SU-DHL-6 (cell line): ENCODE measurements at regions not wholly inside any gene's neighbourhood (a gene's known extent, or its start where the extent isn't known, plus 50 kb on each side); places are given as distances from the start of the nearest gene placed in this dataset.

ENCODE experiments used
- H2AFZ ChIP-seq: fragments of 200-600 bp; sonication (generic); 2 replicates; pipeline ENCODE4 v1.6.1; 2014; ENCODE audit warnings: low read depth, mild to moderate bottlenecking, moderate library complexity, mixed read lengths, antibody characterized with exemption, low read length; ENCODE audit not compliant: severe bottlenecking
- H3F3A ChIP-seq: fragments of 200-600 bp; shearing (Covaris generic); 2 replicates; pipeline ENCODE4 v1.6.0; 2016; ENCODE audit warnings: antibody characterized with exemption, mild to moderate bottlenecking; ENCODE audit not compliant: insufficient read depth
- H3K27ac ChIP-seq: fragments of 200-600 bp; sonication (generic); 2 replicates; pipeline ENCODE4 v1.5.1; 2016; ENCODE audit warnings: low read depth, mild to moderate bottlenecking, low read length, moderate library complexity, mixed read lengths
- H3K27me3 ChIP-seq: fragments of 200-600 bp; sonication (generic), shearing (Covaris generic); 2 replicates; pipeline ENCODE4 v1.6.0; 2014; ENCODE audit warnings: mild to moderate bottlenecking, low read length
- H3K36me3 ChIP-seq: fragments of 200-600 bp; sonication (generic); 2 replicates; pipeline ENCODE4 v1.6.1; 2014; ENCODE audit warnings: mild to moderate bottlenecking, low read length, mixed read lengths
- H3K4me2 ChIP-seq: fragments of 300-600, 200-600 bp; shearing (Covaris generic), sonication (generic); 2 replicates; pipeline ENCODE4 v1.6.0; 2014; ENCODE audit warnings: low read length, low read depth, mild to moderate bottlenecking; ENCODE audit not compliant: poor library complexity, severe bottlenecking
- H3K4me3 ChIP-seq: fragments of 200-600 bp; sonication (generic); 2 replicates; pipeline ENCODE4 v1.5.1; 2014; ENCODE audit warnings: antibody characterized with exemption, low read length, mild to moderate bottlenecking, mixed read lengths; ENCODE audit not compliant: insufficient read depth, poor library complexity, severe bottlenecking
- H3K79me2 ChIP-seq: fragments of 200-600 bp; sonication (generic); 2 replicates; pipeline ENCODE4 v1.6.1; 2014; ENCODE audit warnings: mild to moderate bottlenecking, low read length, moderate library complexity; ENCODE audit not compliant: insufficient read depth
- H3K9ac ChIP-seq: fragments of 200-600 bp; sonication (generic); 2 replicates; pipeline ENCODE4 v1.7.0; 2014; ENCODE audit warnings: mild to moderate bottlenecking, low read length
- H3K9me2 ChIP-seq: fragments of 200-600 bp; sonication (generic); replicated peaks from 2 replicates; pipeline ENCODE4 v1.6.1; 2014; ENCODE audit warnings: low read length; ENCODE audit not compliant: insufficient read depth
- H3K9me3 ChIP-seq: fragments of 200-600 bp; sonication (generic); 2 replicates; pipeline ENCODE4 v1.6.1; 2014; ENCODE audit warnings: low read length, mixed read lengths; ENCODE audit not compliant: insufficient read depth
- H4K20me1 ChIP-seq: fragments of 200-600 bp; sonication (generic); 2 replicates; pipeline ENCODE4 v1.6.1; 2014; ENCODE audit warnings: low read depth, mild to moderate bottlenecking, antibody characterized with exemption, low read length, moderate library complexity, mixed read lengths
- EZH2phosphoT487 ChIP-seq: fragments of 200-600 bp; sonication (generic), shearing (Covaris generic); conservative IDR thresholded peaks from 2 replicates; pipeline ENCODE4 v1.6.1; 2018; ENCODE audit warnings: mild to moderate bottlenecking, antibody characterized with exemption, low read length, moderate library complexity, mixed read lengths
- TF ChIP-seq, protein P1 (sequence below): fragments of 200-600 bp; sonication (generic); IDR thresholded peaks from one replicate; pipeline ENCODE4 v1.5.1; 2017; ENCODE audit warnings: antibody characterized with exemption, mild to moderate bottlenecking, low read length, moderate library complexity; ENCODE audit not compliant: insufficient read depth, poor library complexity, severe bottlenecking

DNA sequence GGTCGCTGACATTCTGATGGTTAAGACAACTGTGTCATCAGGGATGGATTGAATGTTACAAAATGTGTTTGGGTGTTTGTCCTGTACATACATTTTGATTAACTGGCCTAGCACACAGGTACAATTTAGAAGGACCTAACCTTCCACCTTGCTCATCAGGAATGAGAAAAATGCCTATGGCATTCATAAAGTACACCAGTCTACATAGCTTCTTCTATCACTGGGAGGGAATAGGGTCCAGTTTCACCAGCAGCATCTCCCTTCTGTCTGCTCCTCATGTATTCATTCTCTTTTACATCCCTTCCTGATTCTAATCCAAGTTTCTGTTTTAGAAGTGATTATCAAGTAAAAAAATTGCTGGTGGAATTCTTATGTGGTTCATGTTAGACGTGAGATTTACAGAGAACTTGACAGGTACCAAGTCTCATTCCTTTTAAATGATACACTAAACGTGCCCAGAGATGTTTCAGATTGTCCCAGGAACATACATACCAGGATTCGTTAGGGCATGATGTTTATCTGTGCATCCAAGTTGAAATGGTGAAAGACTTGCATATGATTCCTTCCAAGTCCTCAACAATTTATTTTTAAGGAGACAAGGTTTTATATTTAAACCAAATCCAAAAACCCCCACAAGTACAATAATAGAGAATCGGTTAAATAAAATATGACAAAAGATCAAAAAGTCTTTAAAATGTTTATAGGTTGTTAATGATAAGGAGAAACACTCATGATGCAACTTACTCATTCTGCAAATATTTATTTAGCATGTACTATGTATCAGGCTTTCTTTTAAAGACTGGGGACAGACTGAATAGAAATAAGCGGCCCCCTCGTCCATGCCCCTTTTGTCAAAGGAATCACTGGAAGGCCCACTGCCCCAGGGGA is 359.1 kb downstream of the ZNF674 start:
- no peak for TF ChIP-seq EZH2phosphoT487
- TF ChIP-seq, protein P1, sequence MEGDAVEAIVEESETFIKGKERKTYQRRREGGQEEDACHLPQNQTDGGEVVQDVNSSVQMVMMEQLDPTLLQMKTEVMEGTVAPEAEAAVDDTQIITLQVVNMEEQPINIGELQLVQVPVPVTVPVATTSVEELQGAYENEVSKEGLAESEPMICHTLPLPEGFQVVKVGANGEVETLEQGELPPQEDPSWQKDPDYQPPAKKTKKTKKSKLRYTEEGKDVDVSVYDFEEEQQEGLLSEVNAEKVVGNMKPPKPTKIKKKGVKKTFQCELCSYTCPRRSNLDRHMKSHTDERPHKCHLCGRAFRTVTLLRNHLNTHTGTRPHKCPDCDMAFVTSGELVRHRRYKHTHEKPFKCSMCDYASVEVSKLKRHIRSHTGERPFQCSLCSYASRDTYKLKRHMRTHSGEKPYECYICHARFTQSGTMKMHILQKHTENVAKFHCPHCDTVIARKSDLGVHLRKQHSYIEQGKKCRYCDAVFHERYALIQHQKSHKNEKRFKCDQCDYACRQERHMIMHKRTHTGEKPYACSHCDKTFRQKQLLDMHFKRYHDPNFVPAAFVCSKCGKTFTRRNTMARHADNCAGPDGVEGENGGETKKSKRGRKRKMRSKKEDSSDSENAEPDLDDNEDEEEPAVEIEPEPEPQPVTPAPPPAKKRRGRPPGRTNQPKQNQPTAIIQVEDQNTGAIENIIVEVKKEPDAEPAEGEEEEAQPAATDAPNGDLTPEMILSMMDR = no peak
- H4K20me1 ChIP-seq = no peaks in the 10 kb centered on the region
- H3F3A ChIP-seq = no peaks in the 10 kb centered on the region
- H3K36me3 ChIP-seq = no peaks in the 10 kb centered on the region
- no peak overlapping the region for H3K27ac ChIP-seq
- H3K79me2 ChIP-seq = no peaks in the 10 kb centered on the region
- no peaks in the 10 kb centered on the region for H3K27me3 ChIP-seq
- H2AFZ ChIP-seq = no peak overlapping the region
- H3K9me2 ChIP-seq = no peaks in the 10 kb centered on the region
- no peak overlapping the region for H3K4me3 ChIP-seq
- no peak overlapping the region for H3K4me2 ChIP-seq
- no peak overlapping the region for H3K9ac ChIP-seq
- H3K9me3 ChIP-seq = no peaks in the 10 kb centered on the region

DNA sequence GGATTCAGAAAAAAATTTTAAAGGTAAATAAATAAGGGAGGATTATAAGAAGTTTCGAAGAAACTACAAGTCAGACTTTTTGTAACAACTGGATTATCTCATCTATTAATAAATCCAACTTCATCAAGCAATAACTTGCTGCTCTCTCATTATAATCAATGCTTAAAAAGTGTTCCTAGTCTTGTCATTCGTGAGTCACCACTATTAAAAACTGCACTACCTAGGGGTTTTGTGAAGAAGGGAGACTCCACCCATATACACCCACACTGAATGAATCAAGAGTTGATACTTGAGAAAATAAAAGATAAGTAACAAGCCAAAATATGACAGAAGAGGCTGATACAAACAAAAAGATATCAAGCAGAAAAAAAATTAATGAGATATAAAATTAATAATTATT is 360.5 kb downstream of the ZNF674 start:
- no peaks in the 10 kb centered on the region for H3K9me2 ChIP-seq
- no peak overlapping the region for H3K4me3 ChIP-seq
- H3K79me2 ChIP-seq = no peaks in the 10 kb centered on the region
- H3K9me3 ChIP-seq = no peaks in the 10 kb centered on the region
- no peaks in the 10 kb centered on the region for H3F3A ChIP-seq
- H3K27me3 ChIP-seq = no peaks in the 10 kb centered on the region
- no peaks in the 10 kb centered on the region for H3K36me3 ChIP-seq
- TF ChIP-seq, protein P1 = no peak
- TF ChIP-seq EZH2phosphoT487 = no peak
- no peak overlapping the region for H3K27ac ChIP-seq
- H3K4me2 ChIP-seq = no peak overlapping the region
- H2AFZ ChIP-seq = no peak overlapping the region
- no peak overlapping the region for H3K9ac ChIP-seq
- no peaks in the 10 kb centered on the region for H4K20me1 ChIP-seq

DNA sequence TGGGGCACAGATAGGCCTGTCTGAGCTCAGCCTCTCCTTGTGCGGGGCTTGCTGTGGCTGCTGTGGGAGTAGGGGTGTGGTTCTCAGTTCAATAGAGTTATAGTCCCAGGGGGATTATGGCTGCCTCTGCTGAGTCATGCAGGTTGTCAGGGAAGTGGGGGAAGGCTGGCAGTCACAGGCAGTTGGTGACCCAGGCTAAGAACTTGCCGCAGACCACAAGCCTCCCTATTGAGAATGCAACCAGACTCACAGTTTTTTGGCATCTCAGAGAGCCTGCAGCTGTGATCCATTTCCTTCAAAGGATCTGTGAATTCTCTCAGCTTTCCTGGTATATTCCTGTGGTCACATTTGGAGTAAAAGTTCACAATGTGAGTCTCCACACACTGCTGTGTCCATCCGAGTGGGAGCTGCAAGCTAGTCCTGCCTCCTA is 364.9 kb downstream of the ZNF674 start:
- no peaks in the 10 kb centered on the region for H3K9me3 ChIP-seq
- H3K9ac ChIP-seq = no peak overlapping the region
- no peak overlapping the region for H3K4me3 ChIP-seq
- no peaks in the 10 kb centered on the region for H4K20me1 ChIP-seq
- H3K27ac ChIP-seq = no peak overlapping the region
- no peaks in the 10 kb centered on the region for H3K27me3 ChIP-seq
- no peaks in the 10 kb centered on the region for H3K9me2 ChIP-seq
- TF ChIP-seq EZH2phosphoT487 = no peak
- TF ChIP-seq, protein P1 = no peak
- no peaks in the 10 kb centered on the region for H3F3A ChIP-seq
- no peaks in the 10 kb centered on the region for H3K36me3 ChIP-seq
- H3K4me2 ChIP-seq = no peak overlapping the region
- no peak overlapping the region for H2AFZ ChIP-seq
- H3K79me2 ChIP-seq = no peaks in the 10 kb centered on the region
